BE2C (cell line): ENCODE measurements at regions not wholly inside any gene's neighbourhood (a gene's known extent, or its start where the extent isn't known, plus 50 kb on each side); places are given as distances from the start of the nearest gene placed in this dataset.
"Not testable (repeated sequence)": the region's sequence is repeated elsewhere in the genome, so short reads cannot be mapped to it uniquely, and the experiment has no call there.

Experiments
- DNase-seq: peaks from one replicate; pipeline ENCODE4 v3.0.0-alpha.2; 2020
- H3K27me3 ChIP-seq: fragments of 250-450 bp; sonication (Bioruptor Pico); 2 replicates; pipeline ENCODE4 v1.5.1; 2020; ENCODE audit warnings: mild to moderate bottlenecking
- H3K36me3 ChIP-seq: fragments of 250-450 bp; sonication (Bioruptor Pico); 2 replicates; pipeline ENCODE4 v1.5.1; 2020; ENCODE audit warnings: mild to moderate bottlenecking
- H3K4me1 ChIP-seq: fragments of 250-450 bp; sonication (Bioruptor Pico); 2 replicates; pipeline ENCODE4 v1.5.1; 2020
- H3K4me3 ChIP-seq: 2 replicates; pipeline ENCODE4 v1.5.1; 2011; ENCODE audit warnings: low read depth, low read length
- H3K9me3 ChIP-seq: fragments of 250-450 bp; sonication (Bioruptor Pico); 2 replicates; pipeline ENCODE4 v1.5.1; 2020
- CTCF ChIP-seq: IDR thresholded peaks from 2 replicates; pipeline ENCODE4 v1.5.1; 2012; ENCODE audit warnings: mild to moderate bottlenecking, low read depth, low read length

GRCh38 chr1:143760366-143760765 lies 211.4 kb downstream of the FAM72C start:
- not testable (repeated sequence) for DNase-seq, H3K9me3 ChIP-seq, H3K4me3 ChIP-seq, H3K27me3 ChIP-seq, H3K36me3 ChIP-seq, H3K4me1 ChIP-seq

- H3K27me3 ChIP-seq, H3K4me1 ChIP-seq, H3K4me3 ChIP-seq, DNase-seq, H3K36me3 ChIP-seq, H3K9me3 ChIP-seq: not testable (repeated sequence)
Measured at GRCh38 chr1:143755961-143756360, 215.8 kb downstream of the FAM72C start.

- no peaks in the 10 kb centered on the region for H3K4me1 ChIP-seq
- DNase-seq: no peak
- TF ChIP-seq CTCF: no peak
- H3K27me3 ChIP-seq: no peaks in the 10 kb centered on the region
- H3K4me3 ChIP-seq: no peak overlapping the region
- no peaks in the 10 kb centered on the region for H3K36me3 ChIP-seq
- H3K9me3 ChIP-seq: no peaks in the 10 kb centered on the region
Measured at GRCh38 chr1:143748906-143749305, 222.9 kb downstream of the FAM72C start.

GRCh38 chr1:143736562-143736961 lies 235.2 kb downstream of the FAM72C start:
- no peaks in the 10 kb centered on the region for H3K4me1 ChIP-seq
- no peaks in the 10 kb centered on the region for H3K27me3 ChIP-seq
- TF ChIP-seq CTCF: no peak
- no peaks in the 10 kb centered on the region for H3K9me3 ChIP-seq
- DNase-seq: peak; percentile 60
- H3K4me3 ChIP-seq: peak overlapping the region; percentile 78
- no peaks in the 10 kb centered on the region for H3K36me3 ChIP-seq

- DNase-seq: peak; percentile 77
- Histone ChIP-seq H3K9me3 (no peaks in the 10 kb centered on the region), H3K4me3 (peak overlapping the region; percentile 78)
Measured at GRCh38 chr1:143735764-143736461, 235.9 kb downstream of the FAM72C start.

GRCh38 chr1:143734261-143734660 lies 237.5 kb downstream of the FAM72C start:
- H3K4me1 ChIP-seq, H3K36me3 ChIP-seq, H3K9me3 ChIP-seq, H3K4me3 ChIP-seq, DNase-seq, H3K27me3 ChIP-seq: not testable (repeated sequence)

More at GRCh38 chr1:143735764-143736461, 235.9 kb downstream of the FAM72C start:
- no peaks in the 10 kb centered on the region for H3K36me3 ChIP-seq
- H3K4me1 ChIP-seq: no peaks in the 10 kb centered on the region
- no peak for TF ChIP-seq CTCF
- no peaks in the 10 kb centered on the region for H3K27me3 ChIP-seq

GRCh38 chr1:143730890-143731289 lies 240.9 kb downstream of the FAM72C start:
- H3K36me3 ChIP-seq, H3K9me3 ChIP-seq, DNase-seq, H3K27me3 ChIP-seq, H3K4me1 ChIP-seq, H3K4me3 ChIP-seq: not testable (repeated sequence)

- peak; percentile 45 for DNase-seq
- H3K4me3 ChIP-seq, H3K27me3 ChIP-seq, H3K36me3 ChIP-seq, H3K4me1 ChIP-seq, H3K9me3 ChIP-seq: not testable (repeated sequence)
Measured at GRCh38 chr1:143729449-143730111, 242.2 kb downstream of the FAM72C start.

- H3K4me3 ChIP-seq: peak overlapping the region; percentile 24; the same call in 1 of the 2 replicates
- not testable (repeated sequence) for H3K27me3 ChIP-seq, H3K9me3 ChIP-seq, H3K4me1 ChIP-seq, H3K36me3 ChIP-seq
- peak; percentile 44 for DNase-seq
Measured at GRCh38 chr1:143728802-143729448, 242.9 kb downstream of the FAM72C start.
